Esophagus muscularis mucosa (tissue), 4 donors: ENCODE measurements at regions not wholly inside any gene's neighbourhood (a gene's known extent, or its start where the extent isn't known, plus 50 kb on each side); places are given as distances from the start of the nearest gene placed in this dataset.

Experiments
- DNase-seq: peaks from one replicate; pipeline ENCODE4 v3.0.0-alpha.2; 2017; ENCODE audit errors: extremely low spot score
- H3K27ac ChIP-seq, 4 donors: fragments of 200-600 bp; sonication (generic); replicated peaks in 1 of 4; 1 replicate in 3 of 4; 2 replicates in 1 of 4; pipeline ENCODE4 v1.5.1; 2016 to 2019; ENCODE audit warnings: mild to moderate bottlenecking in 1 of 4
- H3K27me3 ChIP-seq, 4 donors: fragments of 200-600 bp; sonication (generic); one replicate each; pipeline versions ENCODE4 v1.5.1 to v1.6.0; 2016 to 2019
- H3K36me3 ChIP-seq, 4 donors: fragments of 200-600 bp; sonication (generic); one replicate each; pipeline ENCODE4 v1.5.1; 2016 to 2019
- H3K4me1 ChIP-seq, 4 donors: fragments of 200-600 bp; sonication (generic); one replicate each; pipeline ENCODE4 v1.5.1; 2016 to 2019
- H3K4me3 ChIP-seq, 4 donors: fragments of 200-600 bp; sonication (generic); 1 replicate in 2 of 4; 2 replicates in 2 of 4; pipeline ENCODE4 v1.5.1; 2016 to 2019; ENCODE audit warnings: mild to moderate bottlenecking in 4 of 4, moderate library complexity in 1 of 4
- H3K9me3 ChIP-seq, 4 donors: fragments of 200-600 bp; sonication (generic); 1 replicate in 3 of 4; 2 replicates in 1 of 4; pipeline ENCODE4 v1.5.1; 2016 to 2019
- EP300 ChIP-seq: sonication (generic); formaldehyde crosslinking; IDR thresholded peaks from one replicate; pipeline ENCODE4 v1.6.1; 2017; ENCODE audit warnings: antibody characterized with exemption
- POLR2A ChIP-seq: fragments of 450-650 bp; IDR thresholded peaks from one replicate; pipeline ENCODE4 v1.6.1; 2017; ENCODE audit warnings: antibody characterized with exemption, moderate library complexity, mild to moderate bottlenecking, low read depth
- POLR2AphosphoS5 ChIP-seq, 2 donors: sonication (generic); formaldehyde crosslinking; IDR thresholded peaks; one replicate each; pipeline ENCODE4 v1.6.1; 2017; ENCODE audit warnings: antibody characterized with exemption in 2 of 2
- WGBS: methylation state at CpG from one replicate; pipeline ENCODE4 v1.1.5; 2018; 5-methylcytosine and 5-hydroxymethylcytosine counted together
- intact Hi-C: fragments of 100-400 bp; cut with DNase I; formaldehyde crosslinking; loops from one replicate; pipeline ENCODE4 v1.15.1; 2023
- TF ChIP-seq, protein P1 (sequence below), 3 experiments: fragments of 200-600 bp in 2 of 3; fragments of 450-650 bp in 1 of 3; sonication (generic) in 2 of 3; IDR thresholded peaks; one replicate each; pipeline ENCODE4 v1.5.1; 2017 to 2019; ENCODE audit warnings: antibody characterized with exemption in 3 of 3, mild to moderate bottlenecking in 2 of 3, moderate library complexity in 1 of 3

- 8% methylated on average over 25 of the region's 28 CpGs for WGBS
- peaks cover 30 to 57% (median 49%) of the 10 kb centered on the region in 4 donors for H3K4me1 ChIP-seq
- peaks cover 0 to 4% (median 0%) of the 10 kb centered on the region in 4 donors for H3K9me3 ChIP-seq
- DNase-seq: no peak
- peaks cover 4 to 95% (median 66%) of the 10 kb centered on the region in 4 donors for H3K27me3 ChIP-seq
- no peak overlapping the region for H3K27ac ChIP-seq
- H3K4me3 ChIP-seq: no peak overlapping the region
- no peaks in the 10 kb centered on the region for H3K36me3 ChIP-seq
- TF ChIP-seq, protein P1, sequence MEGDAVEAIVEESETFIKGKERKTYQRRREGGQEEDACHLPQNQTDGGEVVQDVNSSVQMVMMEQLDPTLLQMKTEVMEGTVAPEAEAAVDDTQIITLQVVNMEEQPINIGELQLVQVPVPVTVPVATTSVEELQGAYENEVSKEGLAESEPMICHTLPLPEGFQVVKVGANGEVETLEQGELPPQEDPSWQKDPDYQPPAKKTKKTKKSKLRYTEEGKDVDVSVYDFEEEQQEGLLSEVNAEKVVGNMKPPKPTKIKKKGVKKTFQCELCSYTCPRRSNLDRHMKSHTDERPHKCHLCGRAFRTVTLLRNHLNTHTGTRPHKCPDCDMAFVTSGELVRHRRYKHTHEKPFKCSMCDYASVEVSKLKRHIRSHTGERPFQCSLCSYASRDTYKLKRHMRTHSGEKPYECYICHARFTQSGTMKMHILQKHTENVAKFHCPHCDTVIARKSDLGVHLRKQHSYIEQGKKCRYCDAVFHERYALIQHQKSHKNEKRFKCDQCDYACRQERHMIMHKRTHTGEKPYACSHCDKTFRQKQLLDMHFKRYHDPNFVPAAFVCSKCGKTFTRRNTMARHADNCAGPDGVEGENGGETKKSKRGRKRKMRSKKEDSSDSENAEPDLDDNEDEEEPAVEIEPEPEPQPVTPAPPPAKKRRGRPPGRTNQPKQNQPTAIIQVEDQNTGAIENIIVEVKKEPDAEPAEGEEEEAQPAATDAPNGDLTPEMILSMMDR (IDR thresholded peaks at IDR 0.05): no peak
- TF ChIP-seq POLR2A: no peak
- TF ChIP-seq EP300: no peak
- no peak for TF ChIP-seq POLR2AphosphoS5 (IDR thresholded peaks at IDR 0.05)
- intact Hi-C loops: loop anchor here (5.0 kb wide), 1 partner anchor 161 kb away; the partner anchor contains the start of gene CHD1L
These were observed 91.4 kb downstream of the PRKAB2 start for GRCh38 chr1:147080671-147081394.

DNA sequence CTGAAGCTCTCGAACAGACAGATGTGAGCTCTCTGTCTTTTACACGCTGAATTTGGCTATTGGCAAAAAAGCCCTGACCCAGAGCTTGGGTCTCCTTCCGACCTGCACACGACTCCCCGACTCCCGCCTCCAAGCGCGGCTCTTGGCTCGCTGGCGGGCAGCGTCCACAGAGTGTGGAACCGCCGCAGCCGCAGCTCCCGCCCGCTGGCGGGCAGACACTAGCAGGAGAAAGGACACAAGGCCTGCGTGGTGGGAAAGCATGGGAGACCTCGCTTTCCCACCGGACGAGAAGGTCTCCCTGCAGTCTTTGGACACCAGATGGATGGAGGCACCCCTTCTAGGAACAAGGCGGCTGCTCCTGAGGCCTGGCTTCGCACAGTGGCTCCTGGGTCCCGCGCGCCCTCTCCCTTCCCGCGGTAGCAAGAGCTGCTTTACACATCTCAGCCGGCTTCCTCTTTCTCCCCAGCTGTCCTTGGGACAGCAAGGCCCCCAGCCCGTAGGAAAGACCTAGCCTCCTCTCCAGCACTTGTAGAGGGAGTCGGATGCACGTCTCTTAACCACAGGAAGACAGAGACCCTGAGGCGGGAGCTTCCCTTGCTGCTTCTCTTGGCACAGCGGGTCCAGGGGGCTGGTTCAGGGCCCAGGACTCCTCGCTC, 92.1 kb downstream of the PRKAB2 start:
- TF ChIP-seq POLR2AphosphoS5 (IDR thresholded peaks at IDR 0.05) (no peak), POLR2A (no peak), EP300 (no peak)
- TF ChIP-seq, protein P1 (IDR thresholded peaks at IDR 0.05): no peak
- H3K9me3 ChIP-seq: no peaks in the 10 kb centered on the region
- peak overlapping the region; percentile 2 to 17 (median 10) for H3K4me3 ChIP-seq
- intact Hi-C loops: loop anchor here (5.0 kb wide), 1 partner anchor 162 kb away; the partner anchor contains the start of gene CHD1L
- H3K27me3 ChIP-seq: peaks cover 4 to 100% (median 66%) of the 10 kb centered on the region in 4 donors
- H3K27ac ChIP-seq: no peak overlapping the region
- H3K4me1 ChIP-seq: peaks cover 30 to 54% (median 45%) of the 10 kb centered on the region in 4 donors
- DNase-seq: no peak
- 0% methylated on average over 3 of the region's 35 CpGs for WGBS
- no peaks in the 10 kb centered on the region for H3K36me3 ChIP-seq

GRCh38 chr1:147079400-147080005, 92.8 kb downstream of the PRKAB2 start:
- intact Hi-C loops: loop anchor here (5.0 kb wide), 1 partner anchor 163 kb away; the partner anchor contains the start of gene CHD1L
- TF ChIP-seq POLR2AphosphoS5 (IDR thresholded peaks at IDR 0.05) (no peak), POLR2A (no peak), EP300 (no peak)
- TF ChIP-seq, protein P1 (IDR thresholded peaks at IDR 0.05): no peak
- DNase-seq: no peak
- Histone ChIP-seq H3K27me3 (peaks cover 4 to 100% (median 66%) of the 10 kb centered on the region in 4 donors), H3K27ac (no peak overlapping the region), H3K9me3 (no peaks in the 10 kb centered on the region), H3K4me3 (peak overlapping the region; percentile 2 to 17 (median 10)), H3K4me1 (peaks cover 28 to 47% (median 39%) of the 10 kb centered on the region in 4 donors), H3K36me3 (no peaks in the 10 kb centered on the region)
- WGBS: 8% methylated on average over 23 of the region's 45 CpGs

GRCh38 chr1:147078606-147079399, 93.5 kb downstream of the PRKAB2 start:
- Histone ChIP-seq H3K4me3 (no peak overlapping the region), H3K27ac (no peak overlapping the region), H3K36me3 (no peaks in the 10 kb centered on the region), H3K27me3 (peaks cover 4 to 100% (median 62%) of the 10 kb centered on the region in 4 donors), H3K4me1 (peaks cover 21 to 40% (median 32%) of the 10 kb centered on the region in 4 donors), H3K9me3 (no peaks in the 10 kb centered on the region)
- WGBS: 27% methylated on average over 8 of the region's 52 CpGs
- no peak for DNase-seq
- TF ChIP-seq EP300: no peak
- TF ChIP-seq, protein P1 (IDR thresholded peaks at IDR 0.05): no peak
- TF ChIP-seq POLR2AphosphoS5 (IDR thresholded peaks at IDR 0.05): no peak
- TF ChIP-seq POLR2A: no peak
- intact Hi-C loops: no loop called here
